Gastroesophageal sphincter (tissue), 4 donors: ENCODE measurements at regions not wholly inside any gene's neighbourhood (a gene's known extent, or its start where the extent isn't known, plus 50 kb on each side); places are given as distances from the start of the nearest gene placed in this dataset.
"Not testable (repeated sequence)": the region's sequence is repeated elsewhere in the genome, so short reads cannot be mapped to it uniquely, and the experiment has no call there.

ENCODE experiments used
- ATAC-seq: fragments of 150-250 bp; one replicate; pipeline ENCODE4 v1.9.1; 2016; ENCODE audit warnings: mild to moderate bottlenecking, moderate library complexity
- H3K27ac ChIP-seq, 4 donors: fragments of 200-600 bp; sonication (generic) in 3 of 4; 1 replicate in 3 of 4; 2 replicates in 1 of 4; pipeline ENCODE4 v1.5.1; 2016 to 2019
- H3K27me3 ChIP-seq: fragments of 200-600 bp; sonication (generic); one replicate; pipeline ENCODE4 v1.5.1; 2019
- H3K36me3 ChIP-seq, 2 donors: fragments of 200-600 bp; sonication (generic); one replicate each; pipeline ENCODE4 v1.5.1; 2019; ENCODE audit warnings: control low read depth in 1 of 2
- H3K4me1 ChIP-seq, 3 donors: fragments of 200-600 bp; sonication (generic); 1 replicate in 2 of 3; 2 replicates in 1 of 3; pipeline ENCODE4 v1.5.1; 2016 to 2019; ENCODE audit warnings: control low read depth in 2 of 3
- H3K4me3 ChIP-seq, 2 donors: fragments of 200-600 bp; sonication (generic); one replicate each; pipeline ENCODE4 v1.5.1; 2019; ENCODE audit warnings: mild to moderate bottlenecking in 1 of 2, moderate library complexity in 1 of 2
- H3K9me3 ChIP-seq, 3 donors: fragments of 200-600 bp; sonication (generic); one replicate each; pipeline ENCODE4 v1.5.1; 2017 to 2019; ENCODE audit warnings: control low read depth in 2 of 3
- EP300 ChIP-seq: sonication (generic); formaldehyde crosslinking; IDR thresholded peaks from one replicate; pipeline ENCODE4 v1.6.1; 2017; ENCODE audit warnings: antibody characterized with exemption, mild to moderate bottlenecking
- POLR2A ChIP-seq, 2 donors: fragments of 450-650 bp; IDR thresholded peaks; one replicate each; pipeline ENCODE4 v1.6.1; 2017; ENCODE audit warnings: antibody characterized with exemption in 2 of 2, mild to moderate bottlenecking in 2 of 2, moderate library complexity in 1 of 2
- POLR2AphosphoS5 ChIP-seq: sonication (generic); formaldehyde crosslinking; IDR thresholded peaks from one replicate; pipeline ENCODE4 v1.6.1; 2017; ENCODE audit warnings: antibody characterized with exemption
- WGBS, 2 donors: methylation state at CpG; one replicate each; pipeline ENCODE4 v1.1.5; 2018; ENCODE audit warnings: low coverage in 1 of 2; 5-methylcytosine and 5-hydroxymethylcytosine counted together
- TF ChIP-seq, protein P1 (sequence below), 4 experiments: fragments of 200-600 bp in 2 of 4; fragments of 450-650 bp in 2 of 4; sonication (generic) in 1 of 4; IDR thresholded peaks; one replicate each; pipeline ENCODE4 v1.5.1; 2017 to 2019; ENCODE audit warnings: antibody characterized with exemption in 4 of 4, mild to moderate bottlenecking in 2 of 4, moderate library complexity in 2 of 4

GRCh38 chr1:229732061-229732460 is 106.0 kb downstream of the URB2 start:
- no peaks in the 10 kb centered on the region for H3K4me1 ChIP-seq
- no peak overlapping the region for H3K27ac ChIP-seq
- WGBS, 2 donors: 50 to 52% methylated on average over 2 to 3 of the region's 3 CpGs
- H3K4me3 ChIP-seq: no peak overlapping the region
- H3K27me3 ChIP-seq: no peaks in the 10 kb centered on the region
- no peak for ATAC-seq
- no peak for TF ChIP-seq POLR2AphosphoS5
- TF ChIP-seq EP300: no peak
- TF ChIP-seq, protein P1, sequence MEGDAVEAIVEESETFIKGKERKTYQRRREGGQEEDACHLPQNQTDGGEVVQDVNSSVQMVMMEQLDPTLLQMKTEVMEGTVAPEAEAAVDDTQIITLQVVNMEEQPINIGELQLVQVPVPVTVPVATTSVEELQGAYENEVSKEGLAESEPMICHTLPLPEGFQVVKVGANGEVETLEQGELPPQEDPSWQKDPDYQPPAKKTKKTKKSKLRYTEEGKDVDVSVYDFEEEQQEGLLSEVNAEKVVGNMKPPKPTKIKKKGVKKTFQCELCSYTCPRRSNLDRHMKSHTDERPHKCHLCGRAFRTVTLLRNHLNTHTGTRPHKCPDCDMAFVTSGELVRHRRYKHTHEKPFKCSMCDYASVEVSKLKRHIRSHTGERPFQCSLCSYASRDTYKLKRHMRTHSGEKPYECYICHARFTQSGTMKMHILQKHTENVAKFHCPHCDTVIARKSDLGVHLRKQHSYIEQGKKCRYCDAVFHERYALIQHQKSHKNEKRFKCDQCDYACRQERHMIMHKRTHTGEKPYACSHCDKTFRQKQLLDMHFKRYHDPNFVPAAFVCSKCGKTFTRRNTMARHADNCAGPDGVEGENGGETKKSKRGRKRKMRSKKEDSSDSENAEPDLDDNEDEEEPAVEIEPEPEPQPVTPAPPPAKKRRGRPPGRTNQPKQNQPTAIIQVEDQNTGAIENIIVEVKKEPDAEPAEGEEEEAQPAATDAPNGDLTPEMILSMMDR (IDR thresholded peaks at IDR 0.05): no peak
- TF ChIP-seq POLR2A (IDR thresholded peaks at IDR 0.05): no peak
- H3K9me3 ChIP-seq: peaks cover 0 to 14% (median 0%) of the 10 kb centered on the region in 3 donors
- no peaks in the 10 kb centered on the region for H3K36me3 ChIP-seq

- Histone ChIP-seq H3K36me3 (no peaks in the 10 kb centered on the region), H3K4me3 (no peak overlapping the region), H3K27me3 (no peaks in the 10 kb centered on the region), H3K4me1 (no peaks in the 10 kb centered on the region), H3K27ac (no peak overlapping the region), H3K9me3 (peaks cover 0 to 18% (median 0%) of the 10 kb centered on the region in 3 donors)
- no peak for ATAC-seq
- TF ChIP-seq POLR2AphosphoS5 (no peak), POLR2A (IDR thresholded peaks at IDR 0.05) (no peak), EP300 (no peak)
- TF ChIP-seq, protein P1 (IDR thresholded peaks at IDR 0.05): no peak
Measured at GRCh38 chr1:229736376-229736775, 110.3 kb downstream of the URB2 start.

DNA sequence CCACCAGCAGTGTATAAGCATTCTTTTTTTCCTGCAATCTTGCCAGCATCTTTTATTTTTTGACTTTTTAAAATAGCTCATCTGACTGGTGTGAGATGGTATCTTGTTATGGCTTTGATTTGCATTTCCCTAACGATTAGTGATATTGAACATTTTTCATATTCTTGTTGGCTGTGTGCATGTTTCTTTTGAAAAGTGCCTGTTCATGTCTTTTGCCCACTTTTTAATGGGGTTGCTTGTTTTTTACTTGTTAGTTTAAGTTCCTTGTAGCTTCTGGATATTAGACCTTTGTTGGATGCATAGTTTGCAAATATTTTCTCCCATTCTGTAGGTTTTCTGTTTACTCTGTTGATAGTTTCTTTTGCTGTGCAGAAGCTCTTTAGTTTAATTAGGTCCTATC is 116.6 kb downstream of the URB2 start:
- not testable (repeated sequence) for H3K27me3 ChIP-seq, H3K27ac ChIP-seq, H3K36me3 ChIP-seq, ATAC-seq, H3K4me3 ChIP-seq, H3K4me1 ChIP-seq
- 79 to 88% methylated on average over 1 of the region's 1 CpG for WGBS, 2 donors
- H3K9me3 ChIP-seq: peaks cover 0 to 16% (median 0%) of the 10 kb centered on the region in 3 donors

GRCh38 chr1:229749992-229750391 is 123.9 kb downstream of the URB2 start:
- TF ChIP-seq, protein P1 (IDR thresholded peaks at IDR 0.05): no peak
- no peak for TF ChIP-seq EP300
- no peak for TF ChIP-seq POLR2A (IDR thresholded peaks at IDR 0.05)
- no peak for TF ChIP-seq POLR2AphosphoS5
- no peak overlapping the region for H3K27ac ChIP-seq
- H3K4me1 ChIP-seq: no peaks in the 10 kb centered on the region
- 71 to 86% methylated on average over 1 to 2 of the region's 4 CpGs for WGBS, 2 donors
- H3K9me3 ChIP-seq: no peaks in the 10 kb centered on the region
- no peak overlapping the region for H3K4me3 ChIP-seq
- ATAC-seq: no peak
- no peaks in the 10 kb centered on the region for H3K27me3 ChIP-seq
- H3K36me3 ChIP-seq: no peaks in the 10 kb centered on the region

GRCh38 chr1:229751610-229752009 is 125.6 kb downstream of the URB2 start:
- H3K27ac ChIP-seq: no peak overlapping the region
- TF ChIP-seq POLR2AphosphoS5 (no peak), EP300 (no peak), POLR2A (IDR thresholded peaks at IDR 0.05) (no peak)
- TF ChIP-seq, protein P1 (IDR thresholded peaks at IDR 0.05): no peak
- H3K4me3 ChIP-seq: no peak overlapping the region
- no peak for ATAC-seq
- H3K27me3 ChIP-seq: no peaks in the 10 kb centered on the region
- H3K4me1 ChIP-seq: no peaks in the 10 kb centered on the region
- no peaks in the 10 kb centered on the region for H3K36me3 ChIP-seq
- H3K9me3 ChIP-seq: peaks cover 0 to 3% (median 0%) of the 10 kb centered on the region in 3 donors

DNA sequence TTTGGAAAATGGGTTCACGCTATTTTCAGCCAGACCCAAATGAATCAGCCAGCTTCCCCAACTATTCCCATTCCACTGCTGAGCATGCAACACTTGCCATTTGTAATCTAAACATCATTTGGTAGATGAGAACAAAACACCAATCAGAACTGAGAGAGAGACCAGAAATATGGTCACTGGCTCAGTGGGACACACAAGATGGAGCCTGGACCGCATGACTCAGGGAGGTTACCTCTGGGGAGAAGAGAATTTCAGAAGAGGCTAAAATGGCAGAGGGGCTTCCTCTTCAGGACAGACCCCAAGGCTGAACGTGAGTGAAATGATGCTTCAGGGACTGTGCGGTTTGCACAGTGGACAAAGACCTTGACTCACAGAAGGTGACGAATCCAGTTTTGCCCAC is 126.6 kb downstream of the URB2 start:
- no peaks in the 10 kb centered on the region for H3K27me3 ChIP-seq
- no peak overlapping the region for H3K4me3 ChIP-seq
- no peak overlapping the region for H3K27ac ChIP-seq
- no peaks in the 10 kb centered on the region for H3K4me1 ChIP-seq
- H3K9me3 ChIP-seq: peaks cover 0 to 13% (median 0%) of the 10 kb centered on the region in 3 donors
- no peak for ATAC-seq
- WGBS, 2 donors: 90% methylated on average over 5 of the region's 5 CpGs; no CpG with 5 or more reads in 1 of the 2 donors
- no peaks in the 10 kb centered on the region for H3K36me3 ChIP-seq
- TF ChIP-seq POLR2A (IDR thresholded peaks at IDR 0.05) (no peak), EP300 (no peak), POLR2AphosphoS5 (no peak)
- TF ChIP-seq, protein P1 (IDR thresholded peaks at IDR 0.05): no peak
